ENCODE measurements at regions not wholly inside any gene's neighbourhood (a gene's known extent, or its start where the extent isn't known, plus 50 kb on each side); places are given as distances from the start of the nearest gene placed in this dataset.

GRCh38 chr5:104345222-104346016, 782.8 kb upstream of the NUDT12 start:
- Histone ChIP-seq H3K4me3 (no peak overlapping the region), H3K4me1 (no peaks in the 10 kb centered on the region), H3K36me3 (no peaks in the 10 kb centered on the region), H3K9me3 (no peaks in the 10 kb centered on the region), H3K27ac (no peak overlapping the region), H3K27me3 (no peaks in the 10 kb centered on the region)
- ATAC-seq (no peak), DNase-seq (no peak)
- WGBS (ENCODE audit: insufficient coverage, low coverage, low lambda C conversion rate, missing lambda C conversion rate): 48% methylated on average over 7 of the region's 7 CpGs
- intact Hi-C loops (cut with DNase I): no loop called here
- TF ChIP-seq, protein P1, sequence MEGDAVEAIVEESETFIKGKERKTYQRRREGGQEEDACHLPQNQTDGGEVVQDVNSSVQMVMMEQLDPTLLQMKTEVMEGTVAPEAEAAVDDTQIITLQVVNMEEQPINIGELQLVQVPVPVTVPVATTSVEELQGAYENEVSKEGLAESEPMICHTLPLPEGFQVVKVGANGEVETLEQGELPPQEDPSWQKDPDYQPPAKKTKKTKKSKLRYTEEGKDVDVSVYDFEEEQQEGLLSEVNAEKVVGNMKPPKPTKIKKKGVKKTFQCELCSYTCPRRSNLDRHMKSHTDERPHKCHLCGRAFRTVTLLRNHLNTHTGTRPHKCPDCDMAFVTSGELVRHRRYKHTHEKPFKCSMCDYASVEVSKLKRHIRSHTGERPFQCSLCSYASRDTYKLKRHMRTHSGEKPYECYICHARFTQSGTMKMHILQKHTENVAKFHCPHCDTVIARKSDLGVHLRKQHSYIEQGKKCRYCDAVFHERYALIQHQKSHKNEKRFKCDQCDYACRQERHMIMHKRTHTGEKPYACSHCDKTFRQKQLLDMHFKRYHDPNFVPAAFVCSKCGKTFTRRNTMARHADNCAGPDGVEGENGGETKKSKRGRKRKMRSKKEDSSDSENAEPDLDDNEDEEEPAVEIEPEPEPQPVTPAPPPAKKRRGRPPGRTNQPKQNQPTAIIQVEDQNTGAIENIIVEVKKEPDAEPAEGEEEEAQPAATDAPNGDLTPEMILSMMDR (IDR thresholded peaks at IDR 0.05): no peak
- TF ChIP-seq POLR2A (IDR thresholded peaks at IDR 0.05): no peak

- no peak overlapping the region for H3K4me3 ChIP-seq
- H3K36me3 ChIP-seq: no peaks in the 10 kb centered on the region
- DNase-seq (no peak), ATAC-seq (no peak)
- intact Hi-C loops (cut with DNase I): no loop called here
- 52% methylated on average over 2 of the region's 2 CpGs for WGBS (ENCODE audit: insufficient coverage, low coverage, low lambda C conversion rate, missing lambda C conversion rate)
- H3K4me1 ChIP-seq: no peaks in the 10 kb centered on the region
- H3K27me3 ChIP-seq: no peaks in the 10 kb centered on the region
- H3K27ac ChIP-seq: no peak overlapping the region
- TF ChIP-seq POLR2A (IDR thresholded peaks at IDR 0.05): no peak
- TF ChIP-seq, protein P1 (IDR thresholded peaks at IDR 0.05): no peak
- H3K9me3 ChIP-seq: no peaks in the 10 kb centered on the region
These were observed 782.2 kb upstream of the NUDT12 start for GRCh38 chr5:104344809-104345208.

- ATAC-seq (no peak), DNase-seq (no peak)
- TF ChIP-seq, protein P1 (IDR thresholded peaks at IDR 0.05): no peak
- no peak for TF ChIP-seq POLR2A (IDR thresholded peaks at IDR 0.05)
- Histone ChIP-seq H3K4me3 (no peak overlapping the region), H3K27me3 (no peaks in the 10 kb centered on the region), H3K36me3 (no peaks in the 10 kb centered on the region), H3K27ac (no peak overlapping the region), H3K9me3 (no peaks in the 10 kb centered on the region), H3K4me1 (no peaks in the 10 kb centered on the region)
- 33% methylated on average over 1 of the region's 1 CpG for WGBS (ENCODE audit: insufficient coverage, low coverage, low lambda C conversion rate, missing lambda C conversion rate)
- intact Hi-C loops (cut with DNase I): no loop called here
These were observed 765.2 kb upstream of the NUDT12 start for GRCh38 chr5:104327801-104328200.

GRCh38 chr5:104326966-104327365, 764.4 kb upstream of the NUDT12 start:
- Histone ChIP-seq H3K9me3 (no peaks in the 10 kb centered on the region), H3K4me1 (no peaks in the 10 kb centered on the region), H3K27me3 (no peaks in the 10 kb centered on the region), H3K27ac (no peak overlapping the region), H3K36me3 (no peaks in the 10 kb centered on the region), H3K4me3 (no peak overlapping the region)
- TF ChIP-seq, protein P1 (IDR thresholded peaks at IDR 0.05): no peak
- no peak for TF ChIP-seq POLR2A (IDR thresholded peaks at IDR 0.05)
- intact Hi-C loops (cut with DNase I): no loop called here
- no peak for ATAC-seq
- DNase-seq: no peak

Data from right lobe of liver (tissue), 6 donors.